Adipose tissue (tissue), 3 donors: ENCODE measurements at regions not wholly inside any gene's neighbourhood (a gene's known extent, or its start where the extent isn't known, plus 50 kb on each side); places are given as distances from the start of the nearest gene placed in this dataset.
"Not testable (repeated sequence)": the region's sequence is repeated elsewhere in the genome, so short reads cannot be mapped to it uniquely, and the experiment has no call there.

Source experiments
- H3K27ac ChIP-seq: one replicate; pipeline ENCODE4 v1.5.1; 2013; ENCODE audit warnings: low read depth, low read length
- WGBS, 3 donors: extraction: QIAGEN DNeasy Blood & Tissue Kit; methylation state at CpG; one replicate each; pipeline ENCODE4 v1.1.7; 2013; 5-methylcytosine and 5-hydroxymethylcytosine counted together
- donor health status: healthy with polysubstance abuse.
- donor health status: Bipolar disorder and iron deficiency.
- donor health status: healthy.

GRCh38 chr1:163467289-163467688 is 145.5 kb downstream of the NUF2 start:
- no peak overlapping the region for H3K27ac ChIP-seq
- WGBS, 3 donors: 41 to 83% (median 76%) methylated on average over 1 of the region's 1 CpG

DNA sequence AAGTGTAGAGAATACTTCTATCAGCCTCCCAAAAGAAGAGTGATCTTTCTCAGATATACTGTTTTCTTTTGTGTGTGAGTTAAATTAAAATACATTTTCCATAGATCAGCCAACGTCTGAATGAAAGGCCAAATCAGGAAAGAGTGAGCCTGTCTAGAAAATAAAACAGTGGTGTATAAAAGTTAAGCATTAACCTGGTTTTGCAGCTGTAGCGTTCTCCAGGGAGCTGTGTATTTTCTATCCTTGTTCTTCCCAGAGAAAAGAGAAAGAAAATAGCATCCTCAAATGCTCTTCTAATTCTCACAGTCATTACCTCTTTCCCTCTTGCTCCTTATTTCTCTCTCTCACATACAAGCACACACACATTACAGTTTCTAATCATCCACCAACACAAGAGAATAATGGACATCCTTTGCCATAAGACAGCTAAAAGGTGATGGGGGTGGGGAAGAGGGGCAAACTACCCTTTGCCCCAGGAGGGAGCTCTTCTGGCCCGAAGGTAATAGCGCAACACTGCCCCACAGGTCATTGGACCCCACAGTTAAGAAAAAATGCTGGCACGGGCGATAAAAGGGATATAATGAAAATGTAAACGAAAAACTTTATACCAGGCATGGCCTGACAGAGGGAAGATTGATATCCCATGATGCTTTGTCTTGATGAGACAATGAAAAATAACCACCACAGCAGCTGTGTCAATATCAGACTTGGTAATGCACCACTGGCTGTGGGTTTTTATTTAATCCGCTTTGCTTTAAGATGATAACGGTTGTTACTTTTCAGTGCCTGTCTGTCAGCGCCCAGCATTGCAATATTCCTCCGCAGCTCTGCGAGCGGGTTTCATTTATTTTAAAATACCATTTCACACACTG is 150.3 kb downstream of the NUF2 start:
- no peak overlapping the region for H3K27ac ChIP-seq
- 29 to 76% (median 69%) methylated on average over 13 of the region's 13 CpGs for WGBS, 3 donors

DNA sequence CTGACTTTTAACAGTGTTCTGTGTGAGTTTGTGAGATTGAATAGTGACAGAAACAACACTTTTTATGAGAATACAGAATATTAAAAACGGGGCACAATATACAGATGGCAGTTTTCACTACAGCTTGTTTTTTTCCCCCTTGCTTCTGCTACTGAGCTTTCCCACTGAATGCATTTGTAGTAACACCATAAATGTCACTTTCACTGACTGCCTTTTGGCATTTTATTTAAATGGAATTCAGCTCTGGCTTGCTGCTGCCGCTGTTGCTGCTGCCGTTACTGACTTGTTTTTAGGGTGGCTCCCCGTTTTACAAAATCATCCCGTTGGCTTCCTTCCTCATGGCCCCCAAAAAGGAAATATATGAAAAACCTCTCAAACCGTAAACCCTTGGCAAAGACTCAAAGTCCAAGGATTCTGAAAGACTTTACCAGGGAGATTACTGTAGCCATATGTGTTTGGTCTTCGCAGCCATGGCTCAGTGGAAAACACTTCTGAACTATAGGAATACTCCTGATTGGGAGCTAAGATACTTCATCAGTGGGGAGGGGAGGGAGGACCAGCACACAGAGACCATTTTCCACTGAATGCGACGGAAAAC is 151.0 kb downstream of the NUF2 start:
- 54 to 65% (median 56%) methylated on average over 9 of the region's 9 CpGs for WGBS, 3 donors

GRCh38 chr1:163477276-163477830 is 155.6 kb downstream of the NUF2 start:
- 46 to 51% (median 47%) methylated on average over 3 of the region's 3 CpGs for WGBS, 3 donors
- no peak overlapping the region for H3K27ac ChIP-seq

More for the DNA sequence above, 151.0 kb downstream of the NUF2 start:
- no peak overlapping the region for H3K27ac ChIP-seq

GRCh38 chr1:163498391-163499330 is 176.9 kb downstream of the NUF2 start:
- H3K27ac ChIP-seq: not testable (repeated sequence)
- WGBS, 3 donors: 89 to 93% (median 90%) methylated on average over 47 to 52 of the region's 52 CpGs

DNA sequence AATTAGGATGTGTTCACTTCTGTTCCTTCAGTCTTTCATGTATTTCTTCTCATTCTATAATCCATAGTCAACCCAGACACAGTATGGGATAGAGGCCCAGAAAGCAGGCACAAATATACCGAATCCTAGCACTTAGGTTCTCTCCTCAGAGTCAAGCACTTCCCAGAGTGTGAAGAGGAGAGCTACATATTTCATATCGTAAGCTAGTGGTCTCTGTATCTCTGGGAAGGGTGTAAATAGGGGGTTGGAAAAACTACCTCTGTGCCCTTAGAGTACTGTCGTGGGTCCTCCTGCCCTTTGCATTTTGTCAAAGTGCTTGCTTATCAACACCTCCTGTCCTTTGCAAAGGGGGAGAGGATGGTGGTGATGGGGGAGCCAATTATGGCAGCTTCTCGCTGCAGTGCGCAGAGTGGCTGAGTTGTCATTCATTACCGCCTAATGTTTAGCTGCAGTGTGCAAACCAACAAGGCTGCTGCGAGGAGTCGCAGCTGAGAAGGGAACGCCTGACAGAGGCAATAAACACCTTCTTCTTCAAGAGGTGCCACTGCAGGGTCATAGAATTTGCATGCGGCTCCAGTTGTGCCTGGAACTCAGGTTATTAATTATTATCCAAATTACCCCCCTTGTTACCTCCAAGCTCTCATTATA is 182.7 kb downstream of the NUF2 start:
- WGBS, 3 donors: 83 to 93% (median 87%) methylated on average over 10 of the region's 10 CpGs
- no peak overlapping the region for H3K27ac ChIP-seq

- H3K27ac ChIP-seq: no peak overlapping the region
- 62 to 78% (median 74%) methylated on average over 2 of the region's 2 CpGs for WGBS, 3 donors
These were observed 187.4 kb downstream of the NUF2 start for GRCh38 chr1:163509114-163509513.

- no peak overlapping the region for H3K27ac ChIP-seq
- WGBS, 3 donors: 77 to 82% (median 79%) methylated on average over 2 of the region's 2 CpGs
These were observed 190.7 kb downstream of the NUF2 start for GRCh38 chr1:163512349-163512989.

- no peak overlapping the region for H3K27ac ChIP-seq
- WGBS, 3 donors: 76 to 94% (median 91%) methylated on average over 7 of the region's 7 CpGs
These were observed 201.7 kb downstream of the NUF2 start for GRCh38 chr1:163523375-163524029.

GRCh38 chr1:163528710-163529348 is 207.1 kb downstream of the NUF2 start:
- WGBS, 3 donors: 27 to 31% (median 30%) methylated on average over 2 of the region's 2 CpGs
- no peak overlapping the region for H3K27ac ChIP-seq

- WGBS, 3 donors: 44 to 82% (median 74%) methylated on average over 2 of the region's 2 CpGs
These were observed 209.6 kb downstream of the NUF2 start for GRCh38 chr1:163531345-163531744.

DNA sequence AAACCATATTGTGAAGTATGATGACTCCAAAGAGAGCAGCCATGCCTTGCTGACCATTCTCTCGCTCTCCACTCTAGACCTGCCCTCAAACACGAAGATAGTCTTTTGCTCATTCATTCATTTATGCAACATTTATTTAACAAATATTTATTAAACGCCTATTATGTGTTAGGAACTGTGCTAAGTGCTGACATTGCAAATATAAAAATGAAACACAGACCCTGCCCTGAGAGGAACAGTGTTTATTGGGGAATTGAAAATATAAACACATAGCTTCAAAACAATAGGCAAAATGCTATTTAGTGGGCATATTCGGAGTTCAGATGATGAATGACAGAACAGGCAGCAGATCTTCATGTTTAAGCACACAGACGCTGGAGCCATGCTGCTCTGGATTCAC is 213.6 kb downstream of the NUF2 start:
- H3K27ac ChIP-seq: no peak overlapping the region
- WGBS, 3 donors: 72 to 85% (median 77%) methylated on average over 5 of the region's 5 CpGs

More at GRCh38 chr1:163531345-163531744, 209.6 kb downstream of the NUF2 start:
- no peak overlapping the region for H3K27ac ChIP-seq

DNA sequence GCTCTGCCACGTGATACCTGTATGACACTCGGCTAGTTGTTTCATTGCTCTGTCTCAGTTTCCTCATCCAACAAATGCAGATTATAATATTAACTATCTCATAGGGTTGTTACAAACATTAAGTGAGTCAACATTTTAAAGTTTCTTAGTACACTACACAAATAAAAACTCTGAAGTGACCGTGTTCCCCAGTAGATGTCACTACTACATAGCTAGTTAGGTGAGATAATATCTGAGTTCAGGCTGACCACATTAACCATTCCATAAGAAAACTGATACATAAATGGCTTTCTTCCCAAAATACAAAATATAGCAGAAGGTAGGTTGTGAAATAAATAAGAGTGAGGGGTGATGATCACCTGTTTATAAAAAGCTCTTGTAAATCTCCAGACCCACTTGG is 214.1 kb downstream of the NUF2 start:
- WGBS, 3 donors: 55 to 62% (median 60%) methylated on average over 3 of the region's 3 CpGs
- no peak overlapping the region for H3K27ac ChIP-seq

- no peak overlapping the region for H3K27ac ChIP-seq
- WGBS, 3 donors: 77 to 92% (median 84%) methylated on average over 1 of the region's 1 CpG
These were observed 216.1 kb downstream of the NUF2 start for GRCh38 chr1:163537809-163538208.

DNA sequence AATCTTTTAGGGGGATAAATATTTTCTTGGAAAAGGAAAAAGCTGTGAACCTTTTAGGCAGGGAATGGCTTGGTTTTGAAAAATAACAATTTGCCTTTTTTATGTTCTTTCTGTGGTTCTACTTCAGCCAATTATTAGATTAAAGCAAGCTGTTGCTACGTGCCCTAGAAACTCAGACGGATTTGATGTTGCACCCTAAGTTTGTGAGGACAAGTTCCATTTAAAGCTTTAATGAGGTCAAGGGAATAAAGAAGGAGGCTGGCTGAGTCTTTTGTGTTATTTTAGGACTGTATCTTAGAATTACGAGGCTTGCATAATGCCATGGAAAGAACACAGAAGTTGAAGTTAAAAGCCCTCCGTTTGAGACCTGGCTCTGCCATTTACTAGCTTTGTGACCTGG is 216.9 kb downstream of the NUF2 start:
- 55 to 57% (median 55%) methylated on average over 4 of the region's 4 CpGs for WGBS, 3 donors
- H3K27ac ChIP-seq: no peak overlapping the region

- no peak overlapping the region for H3K27ac ChIP-seq
- WGBS, 3 donors: 56 to 88% (median 79%) methylated on average over 2 of the region's 2 CpGs
These were observed 219.0 kb downstream of the NUF2 start for GRCh38 chr1:163540727-163541126.

DNA sequence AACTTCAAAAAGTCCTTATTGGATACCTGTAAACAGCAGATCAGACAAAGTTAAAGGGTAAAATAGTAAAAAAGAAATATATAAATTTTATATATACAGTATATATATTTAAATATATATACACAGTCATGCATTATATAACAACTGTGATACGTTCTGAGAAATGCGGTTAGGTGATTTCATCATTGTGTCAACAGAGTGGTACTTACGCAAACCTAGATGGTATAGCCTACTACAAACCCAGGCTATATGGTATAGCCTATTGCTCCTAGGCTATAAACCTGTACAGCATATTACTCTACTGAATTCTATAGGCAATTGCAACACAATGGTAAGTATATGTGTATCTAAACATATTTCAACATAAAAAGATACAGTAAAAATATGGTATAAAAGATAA is 222.7 kb downstream of the NUF2 start:
- H3K27ac ChIP-seq: no peak overlapping the region
- WGBS, 3 donors: 77 to 89% (median 81%) methylated on average over 3 of the region's 3 CpGs
